Right lobe of liver (tissue), 6 donors: ENCODE measurements at regions not wholly inside any gene's neighbourhood (a gene's known extent, or its start where the extent isn't known, plus 50 kb on each side); places are given as distances from the start of the nearest gene placed in this dataset.

Experiments
- ATAC-seq, 4 donors: fragments of 200-7000 bp; cut with Tn5 transposase; one replicate each; pipeline ENCODE4 v1.9.1; 2020; ENCODE audit warnings: mild to moderate bottlenecking in 4 of 4, moderate library complexity in 4 of 4
- DNase-seq, 3 donors: peaks; one replicate each; pipeline ENCODE4 v3.0.0-alpha.2; 2020
- H3K27ac ChIP-seq, 3 donors: fragments of 200-600 bp; one replicate each; pipeline ENCODE4 v1.8.0; 2022
- H3K27me3 ChIP-seq, 2 donors: fragments of 200-600 bp; one replicate each; pipeline ENCODE4 v1.8.0; 2022
- H3K36me3 ChIP-seq, 4 donors: fragments of 200-600 bp; sonication (generic) in 1 of 4; one replicate each; pipeline versions ENCODE4 v1.5.1 to v1.8.0; 2017 to 2022; ENCODE audit warnings: control low read depth in 1 of 4
- H3K4me1 ChIP-seq, 4 donors: fragments of 200-600 bp; sonication (generic) in 1 of 4; one replicate each; pipeline versions ENCODE4 v1.5.1 to v1.8.0; 2017 to 2022; ENCODE audit warnings: control low read depth in 1 of 4
- H3K4me3 ChIP-seq, 3 donors: fragments of 200-600 bp; one replicate each; pipeline ENCODE4 v1.8.0; 2022
- H3K9me3 ChIP-seq, 4 donors: fragments of 200-600 bp; sonication (generic) in 1 of 4; one replicate each; pipeline versions ENCODE4 v1.5.1 to v1.8.0; 2017 to 2022; ENCODE audit warnings: control low read depth in 1 of 4
- CTCF ChIP-seq, 4 donors: fragments of 200-600 bp in 3 of 4; fragments of 450-650 bp in 1 of 4; IDR thresholded peaks; one replicate each; pipeline versions ENCODE4 v1.5.1 to v1.8.0; 2016 to 2022; ENCODE audit warnings: antibody characterized with exemption in 4 of 4, mild to moderate bottlenecking in 2 of 4
- POLR2A ChIP-seq: fragments of 450-650 bp; IDR thresholded peaks from one replicate; pipeline ENCODE4 v1.6.1; 2017; ENCODE audit warnings: antibody characterized with exemption, mild to moderate bottlenecking
- WGBS: methylation state at CpG from one replicate; pipeline ENCODE4 v1.1.6; 2018; ENCODE audit warnings: low coverage, low lambda C conversion rate; ENCODE audit not compliant: insufficient coverage; ENCODE audit errors: missing lambda C conversion rate; 5-methylcytosine and 5-hydroxymethylcytosine counted together
- intact Hi-C, 2 donors: fragments of 100-400 bp; cut with DNase I; formaldehyde crosslinking; loops; one replicate each; pipeline versions ENCODE4 v1.11.2 to v1.14.1; 2022
- donor health status: DM: no; HTN: yes; CAD: no.
- donor health status: DM: no; HTN: no; CAD: no.
- donor health status: DM: no; HTN: no; CAD: no.
- donor health status: DM: no; HTN: yes; CAD: no.
- donor health status: DM: no; HTN: yes; CAD: no.

GRCh38 chr15:77839456-77839855 lies 206.7 kb upstream of the LINGO1 start:
- WGBS, result 68% methylated on average over 5 of the region's 8 CpGs
- no peak overlapping the region for H3K4me3 ChIP-seq
- no peaks in the 10 kb centered on the region for H3K4me1 ChIP-seq
- intact Hi-C loops, result no loop called here
- DNase-seq, result peak in 1 of 3 donors; percentile 23
- H3K36me3 ChIP-seq, result no peaks in the 10 kb centered on the region
- no peak for ATAC-seq
- TF ChIP-seq POLR2A, result no peak
- H3K27me3 ChIP-seq, result no peaks in the 10 kb centered on the region
- no peaks in the 10 kb centered on the region for H3K9me3 ChIP-seq
- no peak overlapping the region for H3K27ac ChIP-seq

GRCh38 chr15:77838595-77838994 lies 205.9 kb upstream of the LINGO1 start:
- DNase-seq (peak in 2 of 3 donors; percentile 11 to 15), ATAC-seq (no peak)
- no peak overlapping the region for H3K27ac ChIP-seq
- 80% methylated on average over 1 of the region's 4 CpGs for WGBS
- H3K27me3 ChIP-seq, result no peaks in the 10 kb centered on the region
- no peak overlapping the region for H3K4me3 ChIP-seq
- intact Hi-C loops, result no loop called here
- H3K4me1 ChIP-seq, result no peaks in the 10 kb centered on the region
- TF ChIP-seq POLR2A (no peak), CTCF (IDR thresholded peaks at IDR 0.05) (no peak)
- no peaks in the 10 kb centered on the region for H3K36me3 ChIP-seq
- no peaks in the 10 kb centered on the region for H3K9me3 ChIP-seq

GRCh38 chr15:77838061-77838460 lies 205.3 kb upstream of the LINGO1 start:
- peak in 2 of 3 donors; percentile 27 to 29 for DNase-seq
- H3K36me3 ChIP-seq, result no peaks in the 10 kb centered on the region
- intact Hi-C loops, result no loop called here

GRCh38 chr15:77837649-77838025 lies 204.9 kb upstream of the LINGO1 start:
- TF ChIP-seq CTCF (IDR thresholded peaks at IDR 0.05) (no peak), POLR2A (no peak)
- Histone ChIP-seq H3K36me3 (no peaks in the 10 kb centered on the region), H3K27me3 (no peaks in the 10 kb centered on the region), H3K9me3 (no peaks in the 10 kb centered on the region), H3K4me1 (no peaks in the 10 kb centered on the region), H3K27ac (no peak overlapping the region), H3K4me3 (no peak overlapping the region)
- ATAC-seq (no peak), DNase-seq (peak in 2 of 3 donors; percentile 12 to 24)
- intact Hi-C loops, result no loop called here
- 60% methylated on average over 1 of the region's 6 CpGs for WGBS

More at GRCh38 chr15:77838061-77838460, 205.3 kb upstream of the LINGO1 start:
- Histone ChIP-seq H3K4me3 (no peak overlapping the region), H3K4me1 (no peaks in the 10 kb centered on the region), H3K27ac (no peak overlapping the region), H3K9me3 (no peaks in the 10 kb centered on the region), H3K27me3 (no peaks in the 10 kb centered on the region)
- no peak for TF ChIP-seq POLR2A
- TF ChIP-seq CTCF (IDR thresholded peaks at IDR 0.05), result no peak
- WGBS, result 44% methylated on average over 1 of the region's 10 CpGs
- ATAC-seq, result no peak

GRCh38 chr15:77836906-77837648 lies 204.4 kb upstream of the LINGO1 start:
- WGBS, result 39% methylated on average over 9 of the region's 12 CpGs
- TF ChIP-seq POLR2A, result no peak
- no peak for TF ChIP-seq CTCF (IDR thresholded peaks at IDR 0.05)
- H3K4me1 ChIP-seq, result no peaks in the 10 kb centered on the region
- H3K27me3 ChIP-seq, result no peaks in the 10 kb centered on the region
- DNase-seq (peak in 1 of 3 donors; percentile 23), ATAC-seq (no peak)
- H3K9me3 ChIP-seq, result no peaks in the 10 kb centered on the region
- intact Hi-C loops, result no loop called here
- no peak overlapping the region for H3K27ac ChIP-seq
- no peaks in the 10 kb centered on the region for H3K36me3 ChIP-seq
- no peak overlapping the region for H3K4me3 ChIP-seq
